ACHN (cell line): ENCODE measurements at regions not wholly inside any gene's neighbourhood (a gene's known extent, or its start where the extent isn't known, plus 50 kb on each side); places are given as distances from the start of the nearest gene placed in this dataset.

Source experiments
- DNase-seq: peaks from one replicate; pipeline ENCODE4 v3.0.0-alpha.2; 2015
- in situ Hi-C: cut with HindIII; loops from 2 replicates; pipeline ENCODE4 v1.10.0; 2017; ENCODE audit warnings: low sequenced_read_pairs, low pct_ligation_motif_present, low pct_unique_long_range_greater_than_20kb

GRCh38 chr6:79431537-79431933 is 105.7 kb downstream of the LCA5 start:
- in situ Hi-C loops: no loop called here
- no peak for DNase-seq

GRCh38 chr6:79430913-79431536 is 106.2 kb downstream of the LCA5 start:
- DNase-seq: no peak
- in situ Hi-C loops: no loop called here

- DNase-seq: no peak
- in situ Hi-C loops: no loop called here
Measured at GRCh38 chr6:79427721-79428120, 109.5 kb downstream of the LCA5 start.

GRCh38 chr6:79426625-79427278 is 110.5 kb downstream of the LCA5 start:
- in situ Hi-C loops: no loop called here
- no peak for DNase-seq

GRCh38 chr6:79425589-79426311 is 111.5 kb downstream of the LCA5 start:
- in situ Hi-C loops: no loop called here

GRCh38 chr6:79423216-79423615 is 114.0 kb downstream of the LCA5 start:
- DNase-seq: no peak
- in situ Hi-C loops: no loop called here

More at GRCh38 chr6:79425589-79426311, 111.5 kb downstream of the LCA5 start:
- DNase-seq: no peak

GRCh38 chr6:79422666-79423065 is 114.6 kb downstream of the LCA5 start:
- DNase-seq: no peak
- in situ Hi-C loops: no loop called here

- in situ Hi-C loops: no loop called here
- DNase-seq: peak; percentile 22
Measured at GRCh38 chr6:79421707-79422484, 115.3 kb downstream of the LCA5 start.

- no peak for DNase-seq
- in situ Hi-C loops: no loop called here
Measured at GRCh38 chr6:79421001-79421411, 116.2 kb downstream of the LCA5 start.

GRCh38 chr6:79420054-79420453 is 117.2 kb downstream of the LCA5 start:
- no peak for DNase-seq
- in situ Hi-C loops: no loop called here

GRCh38 chr6:79416931-79417330 is 120.3 kb downstream of the LCA5 start:
- in situ Hi-C loops: no loop called here
- DNase-seq: no peak

- in situ Hi-C loops: no loop called here
- DNase-seq: no peak
Measured at GRCh38 chr6:79413562-79414002, 123.6 kb downstream of the LCA5 start.

- in situ Hi-C loops: no loop called here
- no peak for DNase-seq
Measured at GRCh38 chr6:79410806-79411205, 126.4 kb downstream of the LCA5 start.

- in situ Hi-C loops: no loop called here
- no peak for DNase-seq
Measured at GRCh38 chr6:79408256-79408974, 128.8 kb downstream of the LCA5 start.

GRCh38 chr6:79404677-79405076 is 132.6 kb downstream of the LCA5 start:
- in situ Hi-C loops: no loop called here
- DNase-seq: no peak

- in situ Hi-C loops: no loop called here
- no peak for DNase-seq
Measured at GRCh38 chr6:79404261-79404660, 133.0 kb downstream of the LCA5 start.

- in situ Hi-C loops: no loop called here
- no peak for DNase-seq
Measured at GRCh38 chr6:79403563-79403962, 133.7 kb downstream of the LCA5 start.

GRCh38 chr6:79403086-79403485 is 134.1 kb downstream of the LCA5 start:
- in situ Hi-C loops: no loop called here

More at GRCh38 chr6:79403086-79403485, 134.1 kb downstream of the LCA5 start:
- DNase-seq: no peak
